Keratinocyte (primary cell): ENCODE measurements at regions not wholly inside any gene's neighbourhood (a gene's known extent, or its start where the extent isn't known, plus 50 kb on each side); places are given as distances from the start of the nearest gene placed in this dataset.
"Not testable (repeated sequence)": the region's sequence is repeated elsewhere in the genome, so short reads cannot be mapped to it uniquely, and the experiment has no call there.

Experiments used
- DNase-seq: peaks from one replicate; pipeline ENCODE4 v3.0.0-alpha.2; 2011; ENCODE audit warnings: low read depth, missing footprints, low spot score
- FAIRE-seq: peaks from 2 replicates; lab custom pipeline; 2011; peaks lifted over from hg19 to GRCh38; lab: Jason Lieb, UNC
- H2AFZ ChIP-seq: 2 replicates; pipeline ENCODE4 v1.6.0; 2012; ENCODE audit warnings: low read length, control low read depth, inconsistent platforms; ENCODE audit not compliant: control insufficient read depth
- H3K27ac ChIP-seq: 2 replicates; pipeline ENCODE4 v1.5.1; 2011; ENCODE audit warnings: low read length; ENCODE audit not compliant: control insufficient read depth, insufficient read depth
- H3K27me3 ChIP-seq: 3 replicates; pipeline ENCODE4 v1.6.0; 2011; ENCODE audit warnings: low read length; ENCODE audit not compliant: control insufficient read depth, insufficient read depth; ENCODE audit errors: extremely low read depth
- H3K36me3 ChIP-seq, 2 experiments: 2 replicates in 1 of 2; 3 replicates in 1 of 2; pipeline ENCODE4 v1.5.1; 2011; ENCODE audit warnings: low read length in 2 of 2, mild to moderate bottlenecking in 1 of 2; ENCODE audit not compliant: control insufficient read depth in 2 of 2, insufficient read depth in 2 of 2; ENCODE audit errors: extremely low read depth in 1 of 2
- H3K4me1 ChIP-seq: 3 replicates; pipeline ENCODE4 v1.5.1; 2011; ENCODE audit warnings: low read length; ENCODE audit not compliant: control insufficient read depth, insufficient read depth; ENCODE audit errors: extremely low read depth
- H3K4me2 ChIP-seq: 3 replicates; pipeline ENCODE4 v1.6.0; 2011; ENCODE audit warnings: low read depth, low read length; ENCODE audit not compliant: control insufficient read depth, insufficient read depth; ENCODE audit errors: extremely low read depth
- H3K4me3 ChIP-seq, 3 experiments: fragments of 200-600 bp in 1 of 3; sonication (generic) in 1 of 3; 2 replicates in 2 of 3; 3 replicates in 1 of 3; pipeline ENCODE4 v1.5.1; 2011 to 2016; ENCODE audit warnings: low read length in 3 of 3, mild to moderate bottlenecking in 3 of 3, control low read depth in 2 of 3, inconsistent platforms in 1 of 3, low read depth in 1 of 3, mixed read lengths in 1 of 3, mixed run types in 1 of 3, moderate library complexity in 1 of 3; ENCODE audit not compliant: control insufficient read depth in 2 of 3, insufficient read depth in 2 of 3; ENCODE audit errors: extremely low read depth in 1 of 3
- H3K79me2 ChIP-seq: 2 replicates; pipeline ENCODE4 v1.6.0; 2012; ENCODE audit warnings: low read length; ENCODE audit not compliant: control insufficient read depth, insufficient read depth
- H3K9ac ChIP-seq: 3 replicates; pipeline ENCODE4 v1.6.0; 2011; ENCODE audit warnings: low read length; ENCODE audit not compliant: control insufficient read depth, insufficient read depth; ENCODE audit errors: extremely low read depth
- H3K9me1 ChIP-seq: 3 replicates; pipeline ENCODE4 v1.6.0; 2011; ENCODE audit warnings: low read length; ENCODE audit not compliant: control insufficient read depth, insufficient read depth; ENCODE audit errors: extremely low read depth
- H3K9me3 ChIP-seq: 2 replicates; pipeline ENCODE4 v1.5.1; 2012; ENCODE audit warnings: low read depth, low read length; ENCODE audit not compliant: control insufficient read depth
- H4K20me1 ChIP-seq: 3 replicates; pipeline ENCODE4 v1.6.0; 2011; ENCODE audit warnings: low read length; ENCODE audit not compliant: control insufficient read depth, insufficient read depth; ENCODE audit errors: extremely low read depth
- EZH2 ChIP-seq: IDR thresholded peaks from one replicate; pipeline ENCODE4 v1.6.1; 2012; ENCODE audit warnings: inconsistent platforms, mild to moderate bottlenecking, low read length, moderate library complexity
- dilution Hi-C: fragments of 300-500 bp; cut with MboI; formaldehyde crosslinking; loops from one replicate; pipeline ENCODE4 v1.7.0; 2020; ENCODE audit warnings: low sequenced_read_pairs; ENCODE audit not compliant: extremely low pct_ligation_motif_present
- TF ChIP-seq, protein P1 (sequence below), 3 experiments: IDR thresholded peaks in 1 of 3; conservative IDR thresholded peaks in 1 of 3; optimal IDR thresholded peaks in 1 of 3; 2 replicates in 2 of 3; 3 replicates in 1 of 3; pipeline versions ENCODE3 to v1.5.1; 2011; ENCODE audit warnings: low read length in 3 of 3, mild to moderate bottlenecking in 3 of 3, moderate library complexity in 2 of 3, control low read depth in 1 of 3, inconsistent platforms in 1 of 3; ENCODE audit not compliant: insufficient read depth in 2 of 3; ENCODE audit errors: extremely low read depth in 1 of 3

DNA sequence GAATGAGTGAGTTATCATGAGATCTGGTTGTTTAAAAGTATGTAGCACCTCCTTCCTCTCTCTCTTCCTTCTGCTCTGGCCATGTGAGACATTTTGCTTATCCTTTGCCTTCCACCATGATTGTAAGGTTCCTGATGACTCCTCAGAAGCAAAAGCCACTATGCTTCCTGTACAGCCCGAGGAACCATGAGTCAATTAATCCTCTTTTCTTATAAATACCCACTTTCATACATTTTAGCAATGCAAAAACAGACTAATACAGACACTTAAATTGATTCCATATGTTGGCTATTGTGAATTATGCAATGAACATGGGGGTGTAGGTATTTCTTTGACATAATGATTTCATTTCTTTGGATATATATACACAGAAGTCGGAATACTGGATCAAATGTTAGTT, 792.8 kb upstream of the EYS start:
- TF ChIP-seq EZH2, result no peak
- TF ChIP-seq, protein P1, sequence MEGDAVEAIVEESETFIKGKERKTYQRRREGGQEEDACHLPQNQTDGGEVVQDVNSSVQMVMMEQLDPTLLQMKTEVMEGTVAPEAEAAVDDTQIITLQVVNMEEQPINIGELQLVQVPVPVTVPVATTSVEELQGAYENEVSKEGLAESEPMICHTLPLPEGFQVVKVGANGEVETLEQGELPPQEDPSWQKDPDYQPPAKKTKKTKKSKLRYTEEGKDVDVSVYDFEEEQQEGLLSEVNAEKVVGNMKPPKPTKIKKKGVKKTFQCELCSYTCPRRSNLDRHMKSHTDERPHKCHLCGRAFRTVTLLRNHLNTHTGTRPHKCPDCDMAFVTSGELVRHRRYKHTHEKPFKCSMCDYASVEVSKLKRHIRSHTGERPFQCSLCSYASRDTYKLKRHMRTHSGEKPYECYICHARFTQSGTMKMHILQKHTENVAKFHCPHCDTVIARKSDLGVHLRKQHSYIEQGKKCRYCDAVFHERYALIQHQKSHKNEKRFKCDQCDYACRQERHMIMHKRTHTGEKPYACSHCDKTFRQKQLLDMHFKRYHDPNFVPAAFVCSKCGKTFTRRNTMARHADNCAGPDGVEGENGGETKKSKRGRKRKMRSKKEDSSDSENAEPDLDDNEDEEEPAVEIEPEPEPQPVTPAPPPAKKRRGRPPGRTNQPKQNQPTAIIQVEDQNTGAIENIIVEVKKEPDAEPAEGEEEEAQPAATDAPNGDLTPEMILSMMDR (optimal IDR thresholded peaks at IDR 0.05 in 1 of 3, IDR thresholded peaks at IDR 0.05 in 1 of 3, conservative IDR thresholded peaks at IDR 0.05 in 1 of 3; ENCODE audit: extremely low read depth in 1 of 3, insufficient read depth in 2 of 3, low read length in 3 of 3), result no peak
- no peaks in the 10 kb centered on the region for H3K27me3 ChIP-seq
- H3K27ac ChIP-seq, result no peak overlapping the region
- no peaks in the 10 kb centered on the region for H3K9me3 ChIP-seq
- H4K20me1 ChIP-seq, result no peaks in the 10 kb centered on the region
- no peaks in the 10 kb centered on the region for H3K4me1 ChIP-seq
- no peak overlapping the region for H2AFZ ChIP-seq
- H3K79me2 ChIP-seq, result no peaks in the 10 kb centered on the region
- H3K36me3 ChIP-seq, result no peaks in the 10 kb centered on the region
- dilution Hi-C loops, result no loop called here
- FAIRE-seq (no peak), DNase-seq (no peak)
- no peaks in the 10 kb centered on the region for H3K9me1 ChIP-seq
- no peak overlapping the region for H3K4me2 ChIP-seq
- H3K9ac ChIP-seq, result no peak overlapping the region
- no peak overlapping the region for H3K4me3 ChIP-seq

DNA sequence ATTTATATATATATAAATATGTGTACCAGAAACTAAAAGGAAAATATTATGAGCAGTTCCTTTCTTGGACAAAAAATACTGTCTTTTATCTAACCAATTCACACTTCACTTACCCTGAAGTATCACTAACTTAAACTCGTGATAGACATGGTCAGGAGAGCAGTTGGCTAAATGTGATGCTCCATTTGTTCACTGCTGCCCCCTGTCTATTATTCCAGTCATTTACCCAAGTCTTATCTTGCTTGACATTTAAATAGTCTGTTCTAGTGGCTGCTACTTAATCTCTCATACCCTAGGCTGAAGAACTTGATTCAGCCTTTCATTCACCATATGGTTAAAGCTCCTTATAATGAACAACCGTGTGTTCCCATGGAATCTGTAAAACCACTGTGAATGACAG, 789.6 kb upstream of the EYS start:
- DNase-seq (no peak), FAIRE-seq (no peak)

GRCh38 chr6:66494643-66495042, 787.6 kb upstream of the EYS start:
- H3K36me3 ChIP-seq, H3K9me3 ChIP-seq, H3K79me2 ChIP-seq, DNase-seq, H2AFZ ChIP-seq, H4K20me1 ChIP-seq, H3K9me1 ChIP-seq, dilution Hi-C loops, H3K27ac ChIP-seq, H3K27me3 ChIP-seq, H3K4me2 ChIP-seq, H3K9ac ChIP-seq, H3K4me1 ChIP-seq, H3K4me3 ChIP-seq, FAIRE-seq: not testable (repeated sequence)

More for the DNA sequence above, 789.6 kb upstream of the EYS start:
- Histone ChIP-seq H3K9me3 (no peaks in the 10 kb centered on the region), H3K79me2 (no peaks in the 10 kb centered on the region), H2AFZ (no peak overlapping the region), H3K27ac (no peak overlapping the region), H3K36me3 (no peaks in the 10 kb centered on the region), H3K4me2 (no peak overlapping the region), H4K20me1 (no peaks in the 10 kb centered on the region), H3K27me3 (no peaks in the 10 kb centered on the region), H3K4me1 (no peaks in the 10 kb centered on the region), H3K9me1 (no peaks in the 10 kb centered on the region), H3K9ac (no peak overlapping the region), H3K4me3 (no peak overlapping the region)
- TF ChIP-seq EZH2, result no peak
- TF ChIP-seq, protein P1 (optimal IDR thresholded peaks at IDR 0.05 in 1 of 3, IDR thresholded peaks at IDR 0.05 in 1 of 3, conservative IDR thresholded peaks at IDR 0.05 in 1 of 3; ENCODE audit: extremely low read depth in 1 of 3, insufficient read depth in 2 of 3, low read length in 3 of 3), result peak; percentile 21 to 36 (median 34)
- dilution Hi-C loops, result no loop called here
